DMS114 treated with DMSO at 0.1 percent for 48 hours (cell line): ENCODE measurements at regions not wholly inside any gene's neighbourhood (a gene's known extent, or its start where the extent isn't known, plus 50 kb on each side); places are given as distances from the start of the nearest gene placed in this dataset.
"Not testable (repeated sequence)": the region's sequence is repeated elsewhere in the genome, so short reads cannot be mapped to it uniquely, and the experiment has no call there.

ENCODE experiments used
- DNase-seq: peaks from one replicate; lab custom pipeline; 2025; ENCODE audit not compliant: unreplicated experiment; lab: John Stamatoyannopoulos, UW

DNA sequence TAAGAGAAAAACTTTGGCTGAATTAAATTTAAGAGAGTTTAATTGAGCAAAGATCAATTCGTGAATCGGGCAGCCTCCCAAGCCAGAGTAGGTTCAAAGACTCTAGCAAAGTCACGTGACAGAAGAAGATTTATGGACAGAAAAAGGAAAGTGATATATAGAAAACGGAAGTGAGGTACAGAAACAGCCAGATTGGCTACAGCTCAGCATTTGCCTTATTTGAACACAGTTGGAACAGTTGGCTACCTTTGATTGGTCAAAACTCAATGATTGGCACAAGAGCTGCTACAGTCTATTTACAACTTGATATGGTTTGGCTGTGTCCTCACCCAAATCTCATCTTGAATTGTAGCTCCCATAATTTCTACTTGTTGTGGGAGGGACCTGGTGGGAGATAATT is 102.6 kb downstream of the PLG start:
- DNase-seq, result no peak

DNA sequence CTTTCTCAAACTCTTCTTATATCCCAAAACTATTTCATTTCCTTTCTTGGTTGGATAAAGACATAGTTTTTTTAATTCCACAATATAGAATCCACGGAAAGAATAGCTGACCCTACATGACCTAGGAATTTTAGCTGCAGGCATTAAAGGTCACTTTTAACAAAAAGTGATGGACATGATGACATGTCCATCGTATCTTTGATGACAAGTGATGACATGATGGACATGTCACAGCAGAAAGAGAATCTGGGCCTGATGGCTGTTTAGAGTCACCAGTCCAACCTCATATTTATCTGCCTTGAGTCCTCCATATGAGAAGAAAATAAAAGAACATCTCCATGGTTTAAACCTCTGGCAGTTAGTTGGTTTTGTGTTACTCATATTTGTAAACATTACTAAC is 106.2 kb downstream of the PLG start:
- DNase-seq, result no peak

DNA sequence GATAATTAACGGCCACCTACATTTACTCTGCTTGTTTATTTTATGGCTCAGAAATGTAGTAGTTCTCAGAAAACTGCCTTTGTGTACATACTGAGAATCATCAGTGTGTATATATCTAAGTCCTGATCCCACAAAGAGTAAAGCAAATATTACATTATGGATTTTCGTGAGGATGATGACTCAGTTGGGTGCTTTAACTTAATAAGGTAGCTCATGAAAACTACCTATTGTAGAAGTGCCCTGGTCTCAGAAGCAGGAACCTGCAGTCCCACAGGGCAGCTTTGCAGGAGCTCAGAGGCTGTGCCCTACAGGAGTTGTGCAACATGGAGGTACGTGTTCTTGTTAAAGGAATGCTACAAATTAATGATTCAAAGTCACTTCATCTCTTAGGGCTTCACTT is 108.2 kb downstream of the PLG start:
- DNase-seq, result no peak

DNA sequence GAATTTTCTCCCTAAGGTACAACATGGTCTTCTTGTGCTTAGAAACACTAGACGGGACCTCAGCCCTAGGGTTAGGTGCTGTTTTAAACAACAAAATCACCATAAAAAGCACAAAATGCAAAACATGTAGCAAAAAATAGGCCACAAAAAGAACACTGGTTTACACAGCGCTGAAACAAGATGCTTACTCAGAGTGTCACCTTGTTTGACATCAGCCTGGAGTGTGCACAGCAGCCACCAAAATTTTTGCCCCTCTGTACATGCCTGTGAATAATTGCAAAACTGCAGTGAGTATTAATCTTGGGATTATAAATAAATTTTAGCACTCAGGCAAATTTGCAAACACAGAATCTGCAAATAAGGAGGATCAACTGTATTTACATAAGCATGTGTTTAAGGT is 110.1 kb downstream of the PLG start:
- no peak for DNase-seq

DNA sequence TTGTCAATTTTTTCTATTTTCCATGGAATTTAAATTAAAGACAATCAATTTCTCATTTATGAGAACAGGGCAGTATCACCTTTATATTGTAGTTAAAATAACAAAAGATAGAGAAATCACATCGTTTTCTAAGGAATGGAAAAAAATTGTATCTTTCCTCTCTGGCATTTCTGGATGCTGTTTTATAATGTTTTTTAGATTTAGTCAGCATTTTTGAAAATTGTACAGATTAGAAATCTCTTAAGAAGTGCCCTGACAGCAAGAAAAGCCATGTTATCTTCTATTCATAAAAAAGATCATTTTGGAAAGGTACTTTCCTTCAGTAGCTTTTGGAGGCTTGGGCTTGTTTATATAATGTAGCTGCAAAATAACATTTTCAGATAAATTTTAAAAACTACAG is 116.9 kb downstream of the PLG start:
- DNase-seq, result no peak

DNA sequence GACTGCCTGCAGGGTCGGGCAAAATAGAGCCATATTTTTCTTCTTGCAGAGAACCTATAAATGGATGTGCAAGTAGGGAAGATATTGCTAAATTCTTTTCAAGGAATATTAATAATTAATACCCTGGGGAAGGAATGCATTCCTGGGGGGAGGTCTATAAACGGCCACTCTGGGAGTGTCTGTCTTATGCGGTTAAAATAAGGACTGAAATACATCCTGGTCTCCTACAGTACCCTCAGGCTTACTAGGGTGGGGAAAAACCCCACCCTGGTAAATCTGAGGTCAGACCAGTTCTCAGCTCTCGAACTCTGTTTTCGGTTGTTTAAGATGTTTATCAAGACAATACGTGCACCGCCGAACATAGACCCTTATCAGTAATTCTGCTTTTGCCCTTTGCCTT is 118.6 kb downstream of the PLG start:
- DNase-seq, result not testable (repeated sequence)

DNA sequence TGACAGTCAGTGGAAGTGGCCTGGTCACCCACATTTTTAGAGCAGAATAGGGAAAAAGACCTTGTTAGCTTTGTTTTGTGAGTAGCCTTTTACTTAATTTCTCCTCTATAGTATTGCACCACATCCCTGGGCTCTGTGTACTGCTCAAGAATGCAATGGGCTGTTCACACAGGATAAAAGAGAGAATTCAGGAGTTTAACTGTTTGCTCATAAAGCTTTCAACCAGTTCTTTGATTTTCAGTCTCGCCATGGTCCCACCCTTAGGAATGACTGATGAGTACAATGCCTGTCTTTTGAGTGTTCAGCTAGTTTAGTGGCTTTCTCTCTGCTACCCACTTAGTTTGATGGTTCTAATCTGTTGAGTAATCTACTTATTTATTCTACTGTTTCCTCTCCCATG is 129.7 kb downstream of the PLG start:
- no peak for DNase-seq

DNA sequence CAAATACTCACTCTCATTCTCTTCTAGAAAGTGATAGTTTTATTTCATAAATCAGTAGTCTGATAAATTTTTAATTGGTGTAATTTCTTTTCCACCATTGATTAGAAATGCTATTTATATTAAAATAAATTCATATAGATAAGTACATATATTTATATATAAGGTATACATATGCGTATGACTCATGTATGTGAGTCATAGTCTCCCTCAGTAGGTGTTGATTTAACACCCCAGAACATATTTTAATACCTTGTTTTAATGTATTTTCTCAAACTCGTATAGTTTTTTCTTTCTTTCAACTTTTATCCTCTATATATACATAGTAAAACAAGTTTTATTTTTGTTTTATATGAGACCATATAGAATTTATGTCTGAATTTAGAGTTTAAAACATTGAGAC is 130.4 kb downstream of the PLG start:
- DNase-seq, result no peak

DNA sequence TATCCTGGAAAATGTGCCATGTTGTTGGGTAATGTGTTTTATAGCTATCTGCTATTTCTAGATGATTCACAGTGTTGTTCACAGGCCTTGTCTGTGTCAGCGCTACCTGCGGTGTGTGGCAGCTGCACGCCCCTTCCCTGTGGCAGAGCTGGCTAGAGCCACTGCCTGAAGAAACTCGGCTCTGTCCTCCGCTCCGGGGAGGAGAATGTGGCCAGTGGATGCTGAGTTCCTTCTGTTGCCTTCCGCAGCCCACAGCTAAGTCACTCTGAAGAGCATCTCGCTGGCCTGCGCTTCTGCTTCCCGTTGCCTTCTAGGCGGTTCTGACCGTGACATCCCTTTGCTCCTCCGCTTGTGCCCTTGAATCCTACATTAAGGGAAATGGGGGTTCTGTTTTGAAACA is 135.1 kb downstream of the PLG start:
- DNase-seq, result no peak

DNA sequence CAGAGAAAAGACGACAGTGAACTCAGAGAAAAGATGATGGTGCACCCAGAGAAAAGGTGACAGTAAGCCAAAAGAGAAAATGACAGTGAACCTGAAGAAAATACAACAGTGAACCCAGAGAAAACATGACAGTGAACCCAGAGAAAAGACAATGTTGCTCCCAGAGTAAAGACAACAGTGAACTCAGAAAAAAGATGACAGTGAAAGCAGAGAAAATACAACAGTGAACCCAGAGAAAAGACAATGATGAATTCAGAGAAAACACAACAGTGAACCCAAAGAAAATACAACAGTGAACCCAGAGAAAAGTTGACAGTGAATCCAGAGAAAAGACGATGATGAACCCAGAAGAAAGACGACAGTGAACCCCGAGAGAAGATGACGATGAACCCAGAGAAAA is 140.5 kb upstream of the MAP3K4 start:
- DNase-seq, result no peak

DNA sequence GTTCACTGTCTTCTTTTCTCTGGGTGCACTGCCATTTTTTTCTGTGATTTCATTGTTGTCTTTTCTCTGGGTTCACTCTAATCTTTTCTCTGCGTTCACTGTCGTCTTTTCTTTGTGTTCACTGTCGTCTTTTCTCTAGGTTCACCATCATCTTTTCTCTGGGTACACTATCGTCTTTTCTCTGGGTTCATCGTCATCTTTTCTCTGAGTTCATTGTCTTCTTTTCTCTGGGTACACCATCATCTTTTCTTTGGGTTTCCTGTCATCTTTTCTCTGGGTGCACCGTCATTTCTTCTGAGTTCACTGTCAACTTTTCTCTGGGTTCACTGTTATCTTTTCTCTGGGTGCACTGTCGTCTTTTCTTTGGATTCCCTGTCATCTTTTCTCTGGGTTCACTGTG is 137.6 kb upstream of the MAP3K4 start:
- DNase-seq, result no peak

DNA sequence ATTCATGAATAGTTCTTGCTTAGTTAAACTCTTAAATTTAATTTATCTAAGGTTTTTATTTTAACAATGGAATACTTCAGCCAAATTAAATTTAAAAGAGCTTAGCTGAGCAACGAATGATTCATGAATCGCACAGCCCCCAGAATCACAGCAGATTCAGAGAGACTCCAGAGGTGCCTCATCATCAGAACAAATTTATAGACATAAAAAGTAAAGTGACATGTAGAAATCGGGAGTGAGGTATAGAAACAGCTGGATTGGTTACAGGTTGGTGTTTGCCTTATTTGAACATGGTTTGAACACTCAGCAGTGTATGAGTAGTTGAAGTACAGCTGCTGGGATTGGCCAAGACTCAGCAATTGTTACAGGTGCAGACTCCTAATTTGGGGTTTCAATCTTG is 132.7 kb upstream of the MAP3K4 start:
- no peak for DNase-seq

DNA sequence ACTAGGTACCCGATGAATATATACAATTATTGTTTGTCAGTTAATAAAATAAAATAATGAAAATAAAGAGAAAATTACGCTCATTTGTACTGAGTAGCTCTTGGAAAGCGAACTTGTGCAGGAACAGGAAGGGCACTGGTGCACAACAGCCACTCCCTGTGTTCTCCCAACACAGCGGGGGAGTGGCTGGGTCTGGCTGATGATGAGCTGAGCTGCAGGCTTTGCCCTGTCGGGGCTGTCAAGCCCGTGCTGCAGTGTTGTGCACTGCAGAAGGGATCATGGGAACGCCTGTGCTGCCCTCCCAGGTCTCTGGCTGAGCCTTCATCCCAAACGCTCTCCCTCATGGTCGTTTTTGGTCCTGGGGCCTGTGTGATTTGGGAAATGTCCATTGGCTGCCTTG is 131.7 kb upstream of the MAP3K4 start:
- no peak for DNase-seq

DNA sequence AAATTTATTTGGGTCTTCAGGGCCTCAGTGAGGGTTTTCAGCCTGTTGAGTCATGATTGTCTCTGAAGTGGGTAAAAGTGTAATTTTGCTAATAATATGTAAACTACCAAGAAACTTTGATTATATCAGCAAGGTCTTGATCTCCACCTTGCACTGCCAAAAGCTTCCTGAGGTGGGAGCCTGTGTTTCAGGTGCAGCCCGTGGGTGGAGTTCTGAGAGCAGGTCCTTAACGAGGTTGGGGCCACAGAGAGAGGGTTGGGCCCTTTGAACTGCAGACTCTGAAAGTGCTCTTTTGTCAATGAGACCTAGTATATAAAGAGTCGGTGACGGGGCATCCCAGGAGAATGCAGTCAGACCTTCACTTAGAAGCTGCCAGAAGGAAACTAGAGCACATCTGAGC is 129.7 kb upstream of the MAP3K4 start:
- DNase-seq, result no peak

DNA sequence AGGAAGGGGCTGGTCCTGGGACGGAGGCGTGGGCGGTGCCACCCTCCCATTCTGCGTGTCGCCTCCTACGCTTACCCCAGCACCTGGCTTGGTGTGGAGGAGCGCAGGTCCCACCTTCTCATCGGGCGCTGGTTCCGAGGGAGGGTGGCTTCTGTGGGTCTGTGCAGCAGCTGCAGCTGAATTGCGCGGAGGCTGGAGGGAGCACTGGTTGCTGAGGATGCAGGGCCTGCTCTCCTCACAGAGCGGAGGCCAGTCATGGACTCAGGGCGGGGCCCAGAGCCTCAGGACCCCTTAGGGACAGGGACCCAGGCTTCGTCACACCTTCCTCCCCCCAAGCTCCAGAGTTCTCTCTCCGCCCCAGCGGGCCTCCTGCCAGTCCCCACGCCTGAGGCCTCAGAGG is 127.8 kb upstream of the MAP3K4 start:
- DNase-seq, result no peak

DNA sequence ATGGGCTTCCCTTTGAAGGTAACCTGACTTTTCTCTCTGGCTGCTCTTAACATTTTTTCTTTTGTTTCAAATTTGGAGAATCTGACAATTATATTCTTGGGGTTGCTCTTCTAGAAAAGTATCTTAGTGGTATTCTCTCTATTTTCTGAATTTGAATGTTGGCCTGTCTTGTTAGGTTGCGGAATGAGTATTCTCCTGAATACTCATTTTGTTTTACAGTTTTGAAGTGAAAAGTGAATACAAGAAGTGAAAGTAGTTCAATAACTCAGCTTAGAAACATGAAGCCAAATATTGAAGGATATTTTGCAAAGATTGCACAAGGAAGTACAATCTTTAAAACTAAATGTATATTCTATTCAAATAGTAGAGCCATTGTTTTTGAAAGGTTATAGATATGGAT is 120.2 kb upstream of the MAP3K4 start:
- no peak for DNase-seq

DNA sequence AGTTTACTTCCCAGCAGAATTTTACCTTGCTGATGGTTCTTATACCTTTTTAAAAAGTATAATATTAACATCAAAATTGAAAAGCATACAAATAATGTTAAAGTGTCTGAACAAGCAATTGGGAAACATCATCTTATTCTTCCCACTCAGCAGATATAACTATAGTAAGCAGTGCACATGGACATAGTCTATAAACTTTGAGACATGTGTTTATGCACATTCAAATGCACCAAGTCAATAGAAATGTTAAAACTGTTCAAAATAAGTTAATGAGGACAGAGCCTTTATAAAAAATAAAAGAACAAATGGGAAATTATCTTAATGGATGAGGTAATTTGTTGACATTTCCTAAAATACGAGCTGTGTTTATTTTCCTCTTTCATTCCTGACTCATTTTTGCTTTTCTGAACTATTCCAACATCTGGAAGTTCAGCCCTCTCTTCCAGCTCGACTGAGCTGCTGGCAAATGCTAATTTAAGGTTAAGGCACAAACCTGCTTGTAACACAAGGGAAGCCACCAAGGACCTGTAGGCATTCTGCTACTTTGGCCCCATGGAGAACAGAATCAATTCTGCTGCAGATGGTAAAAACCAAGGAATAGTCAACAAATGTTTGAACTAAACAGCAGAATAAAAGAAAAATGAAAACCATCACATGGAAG is 110.3 kb upstream of the MAP3K4 start:
- DNase-seq, result no peak

DNA sequence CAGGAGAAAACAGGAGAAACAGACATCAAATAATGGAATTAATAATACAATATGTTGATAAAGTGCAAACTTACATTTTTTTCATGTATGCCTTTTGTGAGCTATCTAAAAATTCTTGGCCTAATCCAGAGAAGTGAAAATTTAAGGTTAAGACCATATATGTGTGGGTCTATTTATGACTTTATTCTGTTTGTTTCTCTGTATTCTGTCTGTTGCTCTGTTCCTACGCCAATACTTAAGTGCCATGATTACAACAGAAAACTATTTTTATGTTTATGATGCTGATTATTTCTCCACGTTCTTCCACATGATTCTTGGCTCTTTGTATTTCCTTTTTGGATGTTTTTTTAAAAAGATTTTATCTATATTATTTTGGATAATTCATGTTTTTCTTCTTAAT is 109.6 kb upstream of the MAP3K4 start:
- DNase-seq, result no peak

DNA sequence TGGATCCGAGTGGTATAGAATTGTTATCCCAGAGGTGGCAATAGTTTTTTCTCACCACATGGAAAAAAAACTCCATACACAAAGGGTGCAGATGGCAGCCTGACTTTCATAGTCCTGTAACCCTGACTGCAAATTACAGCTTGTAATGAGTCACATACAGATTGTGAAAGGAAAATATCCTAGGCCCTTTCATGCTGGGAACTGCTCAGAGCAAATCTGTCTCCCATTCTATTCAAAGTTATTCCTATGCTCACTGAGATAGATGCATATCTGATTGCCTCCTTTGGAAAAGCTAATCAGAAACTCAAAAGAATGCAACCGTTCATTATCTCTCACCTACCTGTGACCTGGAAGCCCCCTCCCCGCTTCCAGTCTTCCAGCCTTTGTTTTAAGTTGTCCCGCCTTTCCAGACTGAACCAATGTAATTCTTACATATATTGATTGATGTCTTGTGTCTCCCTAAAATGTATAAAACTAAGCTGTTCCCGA is 108.7 kb upstream of the MAP3K4 start:
- DNase-seq, result no peak

DNA sequence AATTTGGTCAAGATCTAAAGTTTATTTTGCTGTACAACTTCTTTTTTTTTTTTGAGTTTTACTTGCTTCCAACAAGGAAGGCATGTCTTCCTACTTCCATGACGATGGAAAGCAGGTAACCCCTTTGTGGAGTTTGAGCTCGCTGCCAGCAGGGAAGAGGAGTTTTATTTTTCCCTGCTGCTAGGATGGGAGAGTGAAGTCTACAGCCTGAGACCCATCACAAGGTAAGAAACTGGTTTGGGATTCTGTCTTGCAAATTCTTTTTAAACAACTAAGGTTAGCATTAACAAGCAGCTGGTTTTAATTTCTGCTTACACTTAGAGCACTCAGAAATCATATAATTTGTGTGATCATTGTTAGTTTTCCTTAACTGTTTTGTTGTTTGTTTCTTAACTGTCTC is 108.0 kb upstream of the MAP3K4 start:
- DNase-seq, result no peak

DNA sequence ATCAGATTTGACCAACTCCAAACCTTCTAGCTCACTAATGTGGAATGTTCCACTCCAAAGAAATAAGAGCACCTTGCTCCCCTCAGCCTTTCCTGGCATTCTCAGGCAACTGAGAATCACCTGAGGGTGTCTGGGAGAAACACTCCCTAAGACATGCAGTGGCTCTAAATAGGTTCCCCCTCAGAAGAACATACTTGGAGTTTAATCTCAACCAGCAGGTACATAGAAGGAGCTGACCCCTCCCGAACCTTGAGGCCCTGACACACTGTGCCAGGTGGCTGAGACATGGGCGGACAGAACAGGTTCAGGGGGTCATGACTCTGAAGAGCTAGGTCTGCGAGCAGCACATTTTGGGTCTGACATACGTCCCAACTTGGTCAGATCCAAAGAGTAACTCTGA is 107.6 kb upstream of the MAP3K4 start:
- no peak for DNase-seq

DNA sequence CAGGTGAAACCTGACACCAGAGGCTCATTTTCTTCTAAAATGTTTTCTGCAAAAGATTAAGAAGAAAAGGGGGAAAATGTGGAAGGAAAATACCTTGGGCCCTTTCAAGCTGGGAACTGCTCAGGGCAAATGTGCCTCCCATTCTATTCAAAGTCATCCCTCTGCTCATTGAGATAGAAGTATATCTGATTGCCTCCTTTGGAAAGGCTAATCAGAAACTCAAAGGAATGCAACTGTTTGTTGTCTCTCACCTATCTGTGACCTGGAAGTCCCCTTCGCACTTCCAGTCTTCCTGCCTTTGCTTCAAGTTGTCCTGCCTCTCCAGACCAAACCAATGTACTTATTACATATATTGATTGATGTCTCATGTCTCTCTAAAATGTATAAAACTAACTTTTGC is 102.4 kb upstream of the MAP3K4 start:
- not testable (repeated sequence) for DNase-seq

DNA sequence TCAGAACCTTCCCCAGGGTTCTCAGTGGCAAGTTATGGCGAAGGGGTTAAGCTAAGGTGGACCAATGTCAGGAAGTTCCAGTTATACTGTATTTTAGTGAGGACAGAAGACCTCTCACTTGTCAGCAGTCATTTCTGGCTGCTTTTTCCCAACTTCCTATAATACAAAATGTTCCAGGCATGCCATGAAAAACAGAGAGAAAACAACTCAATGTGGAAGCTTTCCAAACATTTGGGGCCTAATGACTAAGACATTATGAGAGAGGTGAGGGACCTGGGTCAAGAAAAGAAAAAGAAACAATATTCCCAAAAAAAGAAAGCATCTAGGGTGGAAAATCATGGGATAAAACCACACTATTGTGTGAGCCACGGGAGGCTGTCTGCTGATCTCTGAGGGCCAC is 99.9 kb upstream of the MAP3K4 start:
- DNase-seq, result no peak

DNA sequence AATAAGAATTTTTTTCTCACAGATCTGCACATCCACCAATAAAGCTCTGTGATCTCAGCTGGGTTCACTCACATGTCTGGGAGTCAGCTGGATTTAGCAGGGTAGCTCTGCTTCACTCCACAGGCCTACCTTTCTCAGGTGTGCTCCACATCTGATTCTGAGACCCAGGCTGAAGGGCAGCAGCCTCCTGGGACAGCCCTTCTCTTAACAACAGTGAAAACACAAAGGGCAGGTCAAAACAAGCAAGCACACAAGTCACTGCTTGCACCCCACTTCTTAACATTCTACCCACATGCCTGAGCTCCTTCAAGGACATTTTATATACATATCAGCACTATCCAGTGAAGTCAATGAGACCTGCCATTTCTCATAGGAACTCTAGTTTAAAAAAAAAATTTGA is 96.0 kb upstream of the MAP3K4 start:
- DNase-seq, result no peak
